GM23338 (cell line): ENCODE measurements at regions not wholly inside any gene's neighbourhood (a gene's known extent, or its start where the extent isn't known, plus 50 kb on each side); places are given as distances from the start of the nearest gene placed in this dataset.

Experiments used
- ATAC-seq: fragments of 200-7000 bp; cut with Tn5 transposase; 3 replicates; pipeline ENCODE4 v1.9.1; 2020
- DNase-seq: peaks from one replicate; pipeline ENCODE4 v3.0.0-alpha.2; 2015; ENCODE audit warnings: low spot score
- H2AFZ ChIP-seq: fragments of 200-600 bp; sonication (generic); 2 replicates; pipeline ENCODE4 v1.8.0; 2016; ENCODE audit warnings: antibody characterized with exemption, mild to moderate bottlenecking, moderate library complexity
- H3F3A ChIP-seq: fragments of 200-600 bp; sonication (generic); replicated peaks from 2 replicates; pipeline ENCODE4 v1.8.0; 2017; ENCODE audit warnings: antibody characterized with exemption, mixed run types, low read depth
- H3K27ac ChIP-seq: fragments of 200-600 bp; sonication (generic); 2 replicates; pipeline ENCODE4 v1.6.1; 2016; ENCODE audit warnings: low read depth
- H3K27me3 ChIP-seq: fragments of 200-600 bp; sonication (generic); 2 replicates; pipeline ENCODE4 v1.8.0; 2016; ENCODE audit warnings: mild to moderate bottlenecking, mixed run types, moderate library complexity; ENCODE audit not compliant: insufficient read depth
- H3K36me3 ChIP-seq: fragments of 200-600 bp; sonication (generic); 2 replicates; pipeline ENCODE4 v1.8.0; 2016; ENCODE audit warnings: mild to moderate bottlenecking; ENCODE audit not compliant: insufficient read depth
- H3K4me1 ChIP-seq: fragments of 200-600 bp; sonication (generic); 2 replicates; pipeline ENCODE4 v1.8.0; 2016; ENCODE audit warnings: mild to moderate bottlenecking, moderate library complexity; ENCODE audit not compliant: insufficient read depth
- H3K4me2 ChIP-seq: fragments of 200-600 bp; sonication (generic); 2 replicates; pipeline ENCODE4 v1.7.1; 2017; ENCODE audit warnings: mixed run types
- H3K4me3 ChIP-seq: fragments of 200-600 bp; sonication (generic); 2 replicates; pipeline ENCODE4 v1.6.1; 2016; ENCODE audit warnings: mixed run types
- H3K79me2 ChIP-seq: fragments of 200-600 bp; sonication (generic); replicated peaks from 2 replicates; pipeline ENCODE4 v1.8.0; 2017; ENCODE audit warnings: mild to moderate bottlenecking; ENCODE audit not compliant: insufficient read depth
- H3K9me2 ChIP-seq: fragments of 200-600 bp; sonication (generic); 2 replicates; pipeline ENCODE4 v1.8.0; 2017; ENCODE audit not compliant: insufficient read depth
- H4K20me1 ChIP-seq: fragments of 200-600 bp; sonication (generic); replicated peaks from 2 replicates; pipeline ENCODE4 v1.8.0; 2017; ENCODE audit warnings: mild to moderate bottlenecking; ENCODE audit not compliant: insufficient read depth
- H3K27ac Mint-ChIP-seq: 2 replicates; pipeline ENCODE4 v1.8.0; 2020; ENCODE audit warnings: inconsistent platforms, mild to moderate bottlenecking, moderate library complexity, mixed read lengths
- H3K27me3 Mint-ChIP-seq: 3 replicates; pipeline ENCODE4 v1.8.0; 2022; ENCODE audit warnings: low read depth, mild to moderate bottlenecking, moderate library complexity, mixed read lengths, inconsistent platforms; ENCODE audit not compliant: insufficient read depth, poor library complexity
- H3K36me3 Mint-ChIP-seq: 3 replicates; pipeline ENCODE4 v1.8.0; 2021; ENCODE audit warnings: low read depth, mild to moderate bottlenecking, inconsistent platforms, moderate library complexity, mixed read lengths
- H3K4me1 Mint-ChIP-seq: 3 replicates; pipeline ENCODE4 v1.8.0; 2020; ENCODE audit warnings: mild to moderate bottlenecking, inconsistent platforms, mixed read lengths
- H3K4me3 Mint-ChIP-seq: 3 replicates; pipeline ENCODE4 v1.8.0; 2021; ENCODE audit warnings: moderate library complexity, mild to moderate bottlenecking, inconsistent platforms, mixed read lengths
- H3K9me3 Mint-ChIP-seq: 3 replicates; pipeline ENCODE4 v1.8.0; 2020; ENCODE audit warnings: moderate library complexity, mild to moderate bottlenecking, inconsistent platforms, mixed read lengths
- CREB1 ChIP-seq: fragments of 250-450 bp; sonication (Bioruptor Pico); IDR thresholded peaks from 2 replicates; pipeline ENCODE4 v1.5.0; 2020; ENCODE audit warnings: low read depth, mild to moderate bottlenecking, moderate library complexity
- EZH2 ChIP-seq: fragments of 200-600 bp; sonication (generic); IDR thresholded peaks from one replicate; pipeline ENCODE4 v1.8.0; 2017; ENCODE audit warnings: antibody characterized with exemption, mild to moderate bottlenecking, low read depth; ENCODE audit not compliant: unreplicated experiment
- EZH2phosphoT487 ChIP-seq: fragments of 200-600 bp; sonication (generic); IDR thresholded peaks from one replicate; pipeline ENCODE4 v1.8.1; 2018; ENCODE audit warnings: antibody characterized with exemption; ENCODE audit not compliant: unreplicated experiment
- JUNB ChIP-seq: IDR thresholded peaks from one replicate; pipeline ENCODE4 v1.6.1; 2016; ENCODE audit warnings: antibody characterized with exemption; ENCODE audit not compliant: unreplicated experiment
- POLR2AphosphoS5 ChIP-seq: IDR thresholded peaks from 2 replicates; pipeline ENCODE4 v1.6.1; 2016; ENCODE audit warnings: antibody characterized with exemption, low read depth
- STAT1 ChIP-seq: IDR thresholded peaks from one replicate; pipeline ENCODE4 v1.6.1; 2016; ENCODE audit warnings: antibody characterized with exemption; ENCODE audit not compliant: unreplicated experiment
- ZNF114 ChIP-seq: fragments of 250-450 bp; sonication (Bioruptor Pico); IDR thresholded peaks from 2 replicates; pipeline ENCODE4 v1.5.0; 2020; ENCODE audit warnings: mild to moderate bottlenecking, moderate library complexity
- ZNF331 ChIP-seq: fragments of 250-450 bp; sonication (Bioruptor Pico); IDR thresholded peaks from 2 replicates; pipeline ENCODE4 v1.5.0; 2020; ENCODE audit warnings: low read depth, mild to moderate bottlenecking, moderate library complexity
- TF ChIP-seq, protein P1 (sequence below): fragments of 250-450 bp; sonication (Bioruptor Pico); IDR thresholded peaks from 2 replicates; pipeline ENCODE4 v1.5.0; 2020; ENCODE audit warnings: mild to moderate bottlenecking, moderate library complexity

- TF ChIP-seq, protein P1, sequence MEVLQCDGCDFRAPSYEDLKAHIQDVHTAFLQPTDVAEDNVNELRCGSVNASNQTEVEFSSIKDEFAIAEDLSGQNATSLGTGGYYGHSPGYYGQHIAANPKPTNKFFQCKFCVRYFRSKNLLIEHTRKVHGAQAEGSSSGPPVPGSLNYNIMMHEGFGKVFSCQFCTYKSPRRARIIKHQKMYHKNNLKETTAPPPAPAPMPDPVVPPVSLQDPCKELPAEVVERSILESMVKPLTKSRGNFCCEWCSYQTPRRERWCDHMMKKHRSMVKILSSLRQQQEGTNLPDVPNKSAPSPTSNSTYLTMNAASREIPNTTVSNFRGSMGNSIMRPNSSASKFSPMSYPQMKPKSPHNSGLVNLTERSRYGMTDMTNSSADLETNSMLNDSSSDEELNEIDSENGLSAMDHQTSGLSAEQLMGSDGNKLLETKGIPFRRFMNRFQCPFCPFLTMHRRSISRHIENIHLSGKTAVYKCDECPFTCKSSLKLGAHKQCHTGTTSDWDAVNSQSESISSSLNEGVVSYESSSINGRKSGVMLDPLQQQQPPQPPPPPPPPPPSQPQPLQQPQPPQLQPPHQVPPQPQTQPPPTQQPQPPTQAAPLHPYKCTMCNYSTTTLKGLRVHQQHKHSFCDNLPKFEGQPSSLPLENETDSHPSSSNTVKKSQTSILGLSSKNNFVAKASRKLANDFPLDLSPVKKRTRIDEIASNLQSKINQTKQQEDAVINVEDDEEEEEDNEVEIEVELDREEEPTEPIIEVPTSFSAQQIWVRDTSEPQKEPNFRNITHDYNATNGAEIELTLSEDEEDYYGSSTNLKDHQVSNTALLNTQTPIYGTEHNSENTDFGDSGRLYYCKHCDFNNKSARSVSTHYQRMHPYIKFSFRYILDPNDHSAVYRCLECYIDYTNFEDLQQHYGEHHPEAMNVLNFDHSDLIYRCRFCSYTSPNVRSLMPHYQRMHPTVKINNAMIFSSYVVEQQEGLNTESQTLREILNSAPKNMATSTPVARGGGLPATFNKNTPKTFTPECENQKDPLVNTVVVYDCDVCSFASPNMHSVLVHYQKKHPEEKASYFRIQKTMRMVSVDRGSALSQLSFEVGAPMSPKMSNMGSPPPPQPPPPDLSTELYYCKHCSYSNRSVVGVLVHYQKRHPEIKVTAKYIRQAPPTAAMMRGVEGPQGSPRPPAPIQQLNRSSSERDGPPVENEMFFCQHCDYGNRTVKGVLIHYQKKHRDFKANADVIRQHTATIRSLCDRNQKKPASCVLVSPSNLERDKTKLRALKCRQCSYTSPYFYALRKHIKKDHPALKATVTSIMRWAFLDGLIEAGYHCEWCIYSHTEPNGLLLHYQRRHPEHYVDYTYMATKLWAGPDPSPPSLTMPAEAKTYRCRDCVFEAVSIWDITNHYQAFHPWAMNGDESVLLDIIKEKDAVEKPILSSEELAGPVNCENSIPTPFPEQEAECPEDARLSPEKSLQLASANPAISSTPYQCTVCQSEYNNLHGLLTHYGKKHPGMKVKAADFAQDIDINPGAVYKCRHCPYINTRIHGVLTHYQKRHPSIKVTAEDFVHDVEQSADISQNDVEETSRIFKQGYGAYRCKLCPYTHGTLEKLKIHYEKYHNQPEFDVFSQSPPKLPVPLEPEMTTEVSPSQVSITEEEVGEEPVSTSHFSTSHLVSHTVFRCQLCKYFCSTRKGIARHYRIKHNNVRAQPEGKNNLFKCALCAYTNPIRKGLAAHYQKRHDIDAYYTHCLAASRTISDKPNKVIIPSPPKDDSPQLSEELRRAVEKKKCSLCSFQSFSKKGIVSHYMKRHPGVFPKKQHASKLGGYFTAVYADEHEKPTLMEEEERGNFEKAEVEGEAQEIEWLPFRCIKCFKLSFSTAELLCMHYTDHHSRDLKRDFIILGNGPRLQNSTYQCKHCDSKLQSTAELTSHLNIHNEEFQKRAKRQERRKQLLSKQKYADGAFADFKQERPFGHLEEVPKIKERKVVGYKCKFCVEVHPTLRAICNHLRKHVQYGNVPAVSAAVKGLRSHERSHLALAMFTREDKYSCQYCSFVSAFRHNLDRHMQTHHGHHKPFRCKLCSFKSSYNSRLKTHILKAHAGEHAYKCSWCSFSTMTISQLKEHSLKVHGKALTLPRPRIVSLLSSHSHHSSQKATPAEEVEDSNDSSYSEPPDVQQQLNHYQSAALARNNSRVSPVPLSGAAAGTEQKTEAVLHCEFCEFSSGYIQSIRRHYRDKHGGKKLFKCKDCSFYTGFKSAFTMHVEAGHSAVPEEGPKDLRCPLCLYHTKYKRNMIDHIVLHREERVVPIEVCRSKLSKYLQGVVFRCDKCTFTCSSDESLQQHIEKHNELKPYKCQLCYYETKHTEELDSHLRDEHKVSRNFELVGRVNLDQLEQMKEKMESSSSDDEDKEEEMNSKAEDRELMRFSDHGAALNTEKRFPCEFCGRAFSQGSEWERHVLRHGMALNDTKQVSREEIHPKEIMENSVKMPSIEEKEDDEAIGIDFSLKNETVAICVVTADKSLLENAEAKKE (CRISPR knock-in tag) = no peak
- TF ChIP-seq POLR2AphosphoS5 (no peak), ZNF331 (no peak), ZNF114 (CRISPR knock-in tag) (no peak)
Measured at GRCh38 chr10:24097751-24098207, 111.2 kb upstream of the KIAA1217 start (continued).

- no peaks in the 10 kb centered on the region; the same call in 2 of the 3 replicates for H3K36me3 Mint-ChIP-seq
- Histone ChIP-seq H3K27ac (no peak overlapping the region), H3K4me3 (no peak overlapping the region), H3F3A (no peaks in the 10 kb centered on the region), H3K79me2 (no peaks in the 10 kb centered on the region), H2AFZ (no peak overlapping the region), H3K36me3 (no peaks in the 10 kb centered on the region), H3K4me1 (no peaks in the 10 kb centered on the region), H3K4me2 (no peak overlapping the region), H3K9me2 (peaks cover 3% of the 10 kb centered on the region; the same call in 1 of the 2 replicates), H4K20me1 (no peaks in the 10 kb centered on the region), H3K27me3 (no peaks in the 10 kb centered on the region)
- ATAC-seq = no peak
- H3K4me1 Mint-ChIP-seq = no peaks in the 10 kb centered on the region
- 0 out of 3 replicates have a peak, but pooled peaks cover 4% of the 10 kb centered on the region for H3K9me3 Mint-ChIP-seq
- no peaks in the 10 kb centered on the region for H3K27me3 Mint-ChIP-seq
- no peak for DNase-seq
- no peak overlapping the region for H3K4me3 Mint-ChIP-seq
- H3K27ac Mint-ChIP-seq = no peak overlapping the region
- TF ChIP-seq, protein P1 (CRISPR knock-in tag) = no peak
- no peak for TF ChIP-seq EZH2phosphoT487
- no peak for TF ChIP-seq EZH2
- TF ChIP-seq ZNF114 (CRISPR knock-in tag) = no peak
- no peak for TF ChIP-seq POLR2AphosphoS5
- no peak for TF ChIP-seq JUNB
- no peak for TF ChIP-seq STAT1
- TF ChIP-seq CREB1 (CRISPR knock-in tag) = no peak
Measured at GRCh38 chr10:24104895-24105294, 104.0 kb upstream of the KIAA1217 start.
